GM23338 (cell line): ENCODE measurements at regions not wholly inside any gene's neighbourhood (a gene's known extent, or its start where the extent isn't known, plus 50 kb on each side); places are given as distances from the start of the nearest gene placed in this dataset.

ENCODE experiments used
- CTCF ChIP-seq, 2 experiments: fragments of 200-600 bp in 1 of 2; sonication (generic) in 1 of 2; conservative IDR thresholded peaks; 2 replicates each; pipeline versions ENCODE4 v1.5.1 to v1.6.1; 2016 to 2017; ENCODE audit warnings: antibody characterized with exemption in 2 of 2, low read depth in 2 of 2, mild to moderate bottlenecking in 2 of 2, moderate library complexity in 1 of 2
- EZH2 ChIP-seq: fragments of 200-600 bp; sonication (generic); IDR thresholded peaks from one replicate; pipeline ENCODE4 v1.8.0; 2017; ENCODE audit warnings: antibody characterized with exemption, mild to moderate bottlenecking, low read depth; ENCODE audit not compliant: unreplicated experiment
- POLR2AphosphoS5 ChIP-seq: IDR thresholded peaks from 2 replicates; pipeline ENCODE4 v1.6.1; 2016; ENCODE audit warnings: antibody characterized with exemption, low read depth
- REST ChIP-seq: IDR thresholded peaks from one replicate; pipeline ENCODE4 v1.6.1; 2018; ENCODE audit warnings: antibody characterized with exemption; ENCODE audit not compliant: unreplicated experiment
- STAT1 ChIP-seq: IDR thresholded peaks from one replicate; pipeline ENCODE4 v1.6.1; 2016; ENCODE audit warnings: antibody characterized with exemption; ENCODE audit not compliant: unreplicated experiment
- ZNF331 ChIP-seq: fragments of 250-450 bp; sonication (Bioruptor Pico); IDR thresholded peaks from 2 replicates; pipeline ENCODE4 v1.5.0; 2020; ENCODE audit warnings: low read depth, mild to moderate bottlenecking, moderate library complexity
- ZNF462 ChIP-seq: fragments of 250-450 bp; sonication (Bioruptor Pico); IDR thresholded peaks from 2 replicates; pipeline ENCODE4 v1.5.0; 2020; ENCODE audit warnings: mild to moderate bottlenecking, moderate library complexity
- TF ChIP-seq, protein P1 (sequence below): IDR thresholded peaks from 2 replicates; pipeline ENCODE4 v1.6.1; 2016; ENCODE audit warnings: antibody characterized with exemption

DNA sequence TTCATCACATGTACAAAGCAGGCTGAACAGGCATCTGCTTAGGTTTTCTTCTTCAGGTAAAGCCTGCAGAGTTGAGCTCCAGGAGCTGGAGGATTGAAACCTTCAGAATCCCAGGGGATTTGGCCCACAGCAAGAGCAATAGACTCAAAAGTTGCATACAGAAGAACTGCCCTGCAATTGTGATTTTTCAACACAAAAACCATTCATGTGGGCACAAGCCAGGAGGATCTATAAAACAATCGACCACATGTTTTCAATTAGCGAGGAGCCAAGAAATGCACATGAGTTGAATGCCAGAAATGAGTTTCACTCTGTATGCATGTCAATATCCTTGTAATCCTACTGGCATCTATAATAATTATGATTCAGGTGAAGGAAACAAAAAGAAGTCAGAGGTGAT is 576.4 kb downstream of the HDGFL1 start (continued):
- TF ChIP-seq ZNF462 (CRISPR knock-in tag) (no peak), EZH2 (no peak), STAT1 (no peak), CTCF (conservative IDR thresholded peaks at IDR 0.05; ENCODE audit: low read depth in 2 of 2) (no peak), ZNF331 (CRISPR knock-in tag) (no peak), POLR2AphosphoS5 (no peak), REST (no peak)
- TF ChIP-seq, protein P1, sequence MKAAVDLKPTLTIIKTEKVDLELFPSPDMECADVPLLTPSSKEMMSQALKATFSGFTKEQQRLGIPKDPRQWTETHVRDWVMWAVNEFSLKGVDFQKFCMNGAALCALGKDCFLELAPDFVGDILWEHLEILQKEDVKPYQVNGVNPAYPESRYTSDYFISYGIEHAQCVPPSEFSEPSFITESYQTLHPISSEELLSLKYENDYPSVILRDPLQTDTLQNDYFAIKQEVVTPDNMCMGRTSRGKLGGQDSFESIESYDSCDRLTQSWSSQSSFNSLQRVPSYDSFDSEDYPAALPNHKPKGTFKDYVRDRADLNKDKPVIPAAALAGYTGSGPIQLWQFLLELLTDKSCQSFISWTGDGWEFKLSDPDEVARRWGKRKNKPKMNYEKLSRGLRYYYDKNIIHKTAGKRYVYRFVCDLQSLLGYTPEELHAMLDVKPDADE: no peak
